ENCODE measurements at regions not wholly inside any gene's neighbourhood (a gene's known extent, or its start where the extent isn't known, plus 50 kb on each side); places are given as distances from the start of the nearest gene placed in this dataset.

GRCh38 chrY:18884748-18885147 is 111.2 kb upstream of the HSFY2 start:
- no peak for TF ChIP-seq EZH2 (IDR thresholded peaks at IDR 0.05; ENCODE audit: borderline replicate concordance, insufficient read depth, low read depth, low read length, poor library complexity, severe bottlenecking)
- TF ChIP-seq CTCF (IDR thresholded peaks at IDR 0.05), result no peak
